ENCODE measurements at regions not wholly inside any gene's neighbourhood (a gene's known extent, or its start where the extent isn't known, plus 50 kb on each side); places are given as distances from the start of the nearest gene placed in this dataset.

- POLR2A ChIA-PET: no interaction called here
- CTCF ChIA-PET: no interaction called here
- Histone ChIP-seq H3K4me1 (ENCODE audit: control insufficient read depth, insufficient read depth, low read length) (no peaks in the 10 kb centered on the region), H3K36me3 (ENCODE audit: control insufficient read depth, insufficient read depth, low read length) (no peaks in the 10 kb centered on the region), H3K27ac (ENCODE audit: low read length) (no peak overlapping the region), H3K27me3 (ENCODE audit: control insufficient read depth, insufficient read depth, low read length) (no peaks in the 10 kb centered on the region), H3K9me3 (ENCODE audit: control insufficient read depth, insufficient read depth, low read depth, low read length) (no peaks in the 10 kb centered on the region), H3K4me3 (ENCODE audit: low read depth in 2 of 2, low read length in 2 of 2) (no peak overlapping the region)
- DNase-seq (ENCODE audit: low read depth, low spot score) (no peak), ATAC-seq (no peak)
- no TSS peak for BruUV-seq (replicated peaks)
- TF ChIP-seq SIN3A (IDR thresholded peaks at IDR 0.05; ENCODE audit: borderline replicate concordance, insufficient read depth, low read depth, low read length) (no peak), TCF7L2 (IDR thresholded peaks at IDR 0.05; ENCODE audit: low read depth, low read length) (no peak)
- intact Hi-C loops (cut with micrococcal nuclease; ENCODE audit: unreplicated experiment): no loop called here
- in situ Hi-C loops (cut with HindIII; ENCODE audit: low pct_unique_long_range_greater_than_20kb, low sequenced_read_pairs): no loop called here
Measured at GRCh38 chr6:113142671-113143174, 714.4 kb upstream of the MARCKS start.

- no peak for TF ChIP-seq POLR2AphosphoS5 (IDR thresholded peaks at IDR 0.05; ENCODE audit: low read depth, low read length)
- TF ChIP-seq TCF7L2 (IDR thresholded peaks at IDR 0.05; ENCODE audit: low read depth, low read length): no peak
- no peak for TF ChIP-seq SIN3A (IDR thresholded peaks at IDR 0.05; ENCODE audit: borderline replicate concordance, insufficient read depth, low read depth, low read length)
- no peak for TF ChIP-seq CTCF (IDR thresholded peaks at IDR 0.05)
- TF ChIP-seq REST (IDR thresholded peaks at IDR 0.05; ENCODE audit: insufficient read depth in 1 of 2, low read depth in 2 of 2, low read length in 1 of 2): no peak
- Histone ChIP-seq H3K9me3 (ENCODE audit: control insufficient read depth, insufficient read depth, low read depth, low read length) (no peaks in the 10 kb centered on the region), H3K4me3 (ENCODE audit: low read depth in 2 of 2, low read length in 2 of 2) (no peak overlapping the region), H3K36me3 (ENCODE audit: control insufficient read depth, insufficient read depth, low read length) (no peaks in the 10 kb centered on the region), H3K27me3 (ENCODE audit: control insufficient read depth, insufficient read depth, low read length) (no peaks in the 10 kb centered on the region), H3K27ac (ENCODE audit: low read length) (no peak overlapping the region), H3K4me1 (ENCODE audit: control insufficient read depth, insufficient read depth, low read length) (no peaks in the 10 kb centered on the region)
- in situ Hi-C loops (cut with HindIII; ENCODE audit: low pct_unique_long_range_greater_than_20kb, low sequenced_read_pairs): no loop called here
- POLR2A ChIA-PET: no interaction called here
- intact Hi-C loops (cut with micrococcal nuclease; ENCODE audit: unreplicated experiment): no loop called here
- CTCF ChIA-PET: no interaction called here
- ATAC-seq (no peak), DNase-seq (ENCODE audit: low read depth, low spot score) (no peak)
- no TSS peak for BruUV-seq (replicated peaks)
Measured at GRCh38 chr6:113143206-113143605, 713.9 kb upstream of the MARCKS start.

- no peaks in the 10 kb centered on the region for H3K9me3 ChIP-seq (ENCODE audit: control insufficient read depth, insufficient read depth, low read depth, low read length)
- CTCF ChIA-PET: no interaction called here
- no peaks in the 10 kb centered on the region for H3K4me1 ChIP-seq (ENCODE audit: control insufficient read depth, insufficient read depth, low read length)
- BruUV-seq (replicated peaks): no TSS peak
- TF ChIP-seq TCF7L2 (IDR thresholded peaks at IDR 0.05; ENCODE audit: low read depth, low read length) (no peak), POLR2AphosphoS5 (IDR thresholded peaks at IDR 0.05; ENCODE audit: low read depth, low read length) (no peak), CTCF (IDR thresholded peaks at IDR 0.05) (no peak), SIN3A (IDR thresholded peaks at IDR 0.05; ENCODE audit: borderline replicate concordance, insufficient read depth, low read depth, low read length) (no peak), REST (IDR thresholded peaks at IDR 0.05; ENCODE audit: insufficient read depth in 1 of 2, low read depth in 2 of 2, low read length in 1 of 2) (no peak)
- intact Hi-C loops (cut with micrococcal nuclease; ENCODE audit: unreplicated experiment): no loop called here
- H3K36me3 ChIP-seq (ENCODE audit: control insufficient read depth, insufficient read depth, low read length): no peaks in the 10 kb centered on the region
- in situ Hi-C loops (cut with HindIII; ENCODE audit: low pct_unique_long_range_greater_than_20kb, low sequenced_read_pairs): no loop called here
- no peak overlapping the region for H3K27ac ChIP-seq (ENCODE audit: low read length)
- H3K27me3 ChIP-seq (ENCODE audit: control insufficient read depth, insufficient read depth, low read length): no peaks in the 10 kb centered on the region
- DNase-seq (ENCODE audit: low read depth, low spot score) (no peak), ATAC-seq (no peak)
- no peak overlapping the region for H3K4me3 ChIP-seq (ENCODE audit: low read depth in 2 of 2, low read length in 2 of 2)
- POLR2A ChIA-PET: no interaction called here
Measured at GRCh38 chr6:113144117-113144516, 713.0 kb upstream of the MARCKS start.
